ENCODE measurements at regions not wholly inside any gene's neighbourhood (a gene's known extent, or its start where the extent isn't known, plus 50 kb on each side); places are given as distances from the start of the nearest gene placed in this dataset. TPM values are rescaled to one million over a fixed set of nuclear protein-coding genes. Genes with fewer than 3 reads are reported as not detected.
"Not testable (repeated sequence)": the region's sequence is repeated elsewhere in the genome, so short reads cannot be mapped to it uniquely, and the experiment has no call there.

DNA sequence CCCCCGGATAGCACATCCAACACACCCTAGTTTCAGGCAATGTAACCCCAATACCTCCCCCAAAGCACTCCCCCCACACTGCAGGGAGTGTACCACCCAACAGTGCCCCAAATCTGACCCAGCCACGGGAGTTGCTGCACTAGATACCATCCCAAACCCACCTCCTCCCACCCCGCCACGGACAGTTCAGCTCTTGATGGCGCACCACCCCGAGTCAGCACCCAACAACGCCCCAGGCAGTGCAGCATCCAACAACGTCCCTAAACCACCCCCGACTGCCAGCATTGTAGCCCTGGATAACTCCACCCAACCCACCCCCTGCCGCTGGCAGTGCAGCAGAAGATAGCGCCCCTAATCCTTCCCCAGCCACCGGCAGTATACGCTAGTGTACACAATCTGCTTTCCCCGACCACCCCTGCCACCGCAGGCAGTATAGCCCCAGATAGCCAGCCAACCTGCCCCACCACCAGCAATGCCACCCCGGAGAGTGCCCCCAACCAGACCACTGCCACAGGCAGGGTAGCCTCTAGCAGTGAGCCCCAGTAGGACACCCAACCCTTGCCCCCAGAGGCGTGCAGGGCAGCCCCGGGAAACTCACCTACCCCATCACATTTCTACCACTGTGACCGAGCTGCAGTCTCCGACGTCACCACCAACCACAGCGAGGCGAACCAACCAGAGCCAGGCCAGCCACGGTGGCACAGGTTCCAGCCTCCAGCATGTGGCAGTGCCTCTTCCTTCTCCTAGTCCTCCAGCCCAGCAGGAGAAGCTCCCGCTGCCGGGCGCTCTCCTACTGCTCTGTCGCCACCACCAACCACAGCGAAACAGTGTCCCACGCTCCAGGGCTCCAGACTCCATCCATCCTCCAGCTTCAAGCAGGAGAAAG is 178.1 kb downstream of the POTEB3 start:
- no peak for DNase-seq (ENCODE audit: low read depth)

DNA sequence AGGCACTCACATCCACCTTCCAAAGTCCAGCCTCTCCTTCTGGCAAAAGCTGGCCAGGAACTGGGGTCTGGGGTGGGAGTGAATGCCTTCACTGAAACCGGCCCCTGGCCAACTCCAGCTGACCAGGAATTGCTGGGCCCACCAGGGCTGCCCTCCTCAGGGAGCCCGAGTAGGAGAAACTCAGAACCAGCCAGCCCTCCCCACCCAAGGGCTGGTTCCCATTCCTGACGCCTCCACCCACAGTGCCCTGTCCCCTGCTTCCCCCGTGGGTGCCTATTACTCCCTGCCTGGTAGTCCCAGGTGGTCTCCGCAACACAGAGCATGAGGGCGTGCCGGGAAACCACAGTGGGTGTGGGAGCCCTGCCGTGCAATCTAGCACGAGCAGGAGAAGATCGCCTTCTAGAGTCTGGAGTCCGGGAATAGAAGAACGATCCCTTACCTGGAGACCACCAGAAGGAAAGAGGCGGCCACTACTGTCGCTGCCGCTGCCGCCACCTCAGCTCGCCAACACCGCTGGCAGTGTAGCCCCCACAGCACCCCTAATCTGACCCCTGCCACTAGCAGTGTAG is 178.8 kb downstream of the POTEB3 start:
- no peak for DNase-seq (ENCODE audit: low read depth)

DNA sequence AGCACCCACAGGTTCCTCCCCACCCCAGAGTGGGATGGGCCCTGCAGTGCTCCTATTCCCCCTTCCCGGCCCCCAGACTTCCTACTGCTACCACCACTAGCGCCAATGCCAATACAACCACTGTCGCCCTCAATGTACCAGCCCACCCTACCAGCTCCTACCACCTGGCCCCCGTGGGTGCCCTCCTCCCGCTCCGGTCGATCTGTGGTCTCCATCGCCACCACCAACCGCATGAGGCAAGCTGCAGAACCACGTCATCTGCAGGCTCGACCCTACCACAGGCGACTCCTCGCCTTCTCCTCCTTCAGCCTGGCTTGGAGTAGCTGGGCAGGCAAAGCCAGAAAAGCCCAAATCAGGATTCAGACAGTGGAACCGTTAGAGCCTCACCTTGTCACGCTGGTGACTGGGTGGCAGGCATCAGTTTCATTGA is 179.3 kb downstream of the POTEB3 start:
- peak; percentile 0 for DNase-seq (ENCODE audit: low read depth)

DNA sequence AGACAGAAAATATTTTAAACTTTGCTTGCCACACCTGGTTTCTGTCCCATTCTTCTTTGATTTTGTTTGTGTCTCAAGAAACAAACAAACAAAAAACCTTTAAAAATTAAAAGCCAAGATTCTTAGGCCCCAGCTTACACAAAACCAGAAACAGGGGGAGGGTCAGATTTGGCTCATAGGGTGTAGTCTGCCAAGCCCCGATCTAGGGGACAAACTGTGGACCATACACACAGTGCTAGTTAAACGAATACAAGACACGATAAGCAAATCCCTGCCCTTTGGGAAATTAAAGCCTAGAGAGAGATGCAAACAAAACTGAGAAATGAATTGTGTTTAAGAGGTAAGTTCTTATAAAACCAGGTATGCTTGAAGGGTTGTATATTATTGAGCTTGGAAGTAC is 181.7 kb downstream of the POTEB3 start:
- DNase-seq (ENCODE audit: low read depth): not testable (repeated sequence)

DNA sequence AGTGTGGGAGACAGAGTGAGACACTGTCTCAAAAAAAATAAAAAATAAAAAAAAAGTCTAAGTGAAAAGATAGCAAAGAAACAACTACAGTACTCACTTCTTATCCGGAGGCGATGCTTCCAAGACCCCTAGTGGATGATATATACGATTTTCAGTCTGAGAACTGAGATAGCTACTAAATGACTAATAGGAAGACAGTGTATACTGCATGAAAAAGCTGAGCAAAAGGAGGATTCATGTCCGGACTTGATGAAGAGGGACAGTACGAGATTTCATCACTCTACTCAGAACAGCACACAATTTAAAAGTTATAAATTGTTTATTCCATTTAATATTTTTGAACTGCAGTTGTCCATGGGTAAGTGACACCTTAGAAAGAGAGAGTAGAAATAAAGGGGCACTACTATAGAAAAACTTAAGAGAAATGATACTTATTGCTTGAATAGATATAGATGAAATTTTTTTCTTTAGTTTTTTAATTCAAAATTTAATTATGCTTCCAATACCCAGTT is 190.7 kb downstream of the POTEB3 start:
- DNase-seq (ENCODE audit: low read depth): peak; percentile 10

Small RNA genes in the stretch of these regions (small RNA-seq; reads per million reads assigned to genes)
- not detected for gene RNU6-1235P

Data from HT1080 (cell line).